Caco-2 (cell line): ENCODE measurements at regions not wholly inside any gene's neighbourhood (a gene's known extent, or its start where the extent isn't known, plus 50 kb on each side); places are given as distances from the start of the nearest gene placed in this dataset.

ENCODE experiments used
- BruUV-seq: library from RNA; stranded (reverse); fragments of 400-500 nt; replicated peaks from 2 replicates; lab custom pipeline; 2021; lab: Mats Ljungman, UMichigan
- CTCF ChIA-PET: fragments of 300-600 bp; sonication (Branson Sonifier 250); formaldehyde crosslinking; loops from one replicate; lab custom pipeline; 2022; ENCODE audit warnings: antibody characterized with exemption; lab: Charles Lee
- POLR2A ChIA-PET: fragments of 300-600 bp; sonication (Branson Sonifier 250); formaldehyde crosslinking; loops from one replicate; lab custom pipeline; 2022; ENCODE audit warnings: antibody characterized with exemption; lab: Charles Lee
- DNase-seq, 2 experiments: peaks; one replicate each; pipeline versions ENCODE4 v3.0.0 to v3.0.0-alpha.2; 2020 to 2022
- H3K27me3 ChIP-seq: replicated peaks from 2 replicates; pipeline ENCODE4 v1.6.0; 2011; ENCODE audit warnings: low read length; ENCODE audit not compliant: control insufficient read depth, insufficient read depth
- H3K36me3 ChIP-seq: 2 replicates; pipeline ENCODE4 v1.5.1; 2011; ENCODE audit warnings: low read length; ENCODE audit not compliant: control insufficient read depth, insufficient read depth
- H3K4me1 ChIP-seq: fragments of 250-450 bp; sonication (Bioruptor Pico); 2 replicates; pipeline ENCODE4 v1.5.1; 2020; ENCODE audit warnings: mild to moderate bottlenecking
- H3K4me3 ChIP-seq: 2 replicates; pipeline ENCODE4 v1.5.1; 2011; ENCODE audit warnings: low read depth, mild to moderate bottlenecking, control low read depth, low read length
- H3K9me3 ChIP-seq: fragments of 250-450 bp; sonication (Bioruptor Pico); 2 replicates; pipeline ENCODE4 v1.5.1; 2020; ENCODE audit warnings: mild to moderate bottlenecking, moderate library complexity
- H3K27ac Mint-ChIP-seq: one replicate; pipeline ENCODE4 v1.8.0; 2022; ENCODE audit warnings: mixed read lengths; ENCODE audit not compliant: unreplicated experiment
- H3K27me3 Mint-ChIP-seq: one replicate; pipeline ENCODE4 v1.8.0; 2022; ENCODE audit warnings: mixed read lengths; ENCODE audit not compliant: insufficient read depth, unreplicated experiment
- H3K36me3 Mint-ChIP-seq: one replicate; pipeline ENCODE4 v1.8.0; 2022; ENCODE audit warnings: mild to moderate bottlenecking, mixed read lengths; ENCODE audit not compliant: insufficient read depth, unreplicated experiment
- H3K4me1 Mint-ChIP-seq: one replicate; pipeline ENCODE4 v1.8.0; 2022; ENCODE audit warnings: low read depth, mixed read lengths; ENCODE audit not compliant: unreplicated experiment
- H3K4me3 Mint-ChIP-seq: one replicate; pipeline ENCODE4 v1.8.0; 2022; ENCODE audit warnings: mild to moderate bottlenecking, moderate library complexity, mixed read lengths; ENCODE audit not compliant: unreplicated experiment
- H3K9me3 Mint-ChIP-seq: one replicate; pipeline ENCODE4 v1.8.0; 2022; ENCODE audit warnings: mixed read lengths; ENCODE audit not compliant: unreplicated experiment
- intact Hi-C: fragments of 100-400 bp; cut with micrococcal nuclease; formaldehyde crosslinking; loops from one replicate; pipeline ENCODE4 v1.10.0; 2022; ENCODE audit not compliant: unreplicated experiment
- TF ChIP-seq, protein P1 (sequence below), 2 experiments: fragments of 200-600 bp in 1 of 2; IDR thresholded peaks; 1 replicate in 1 of 2; 2 replicates in 1 of 2; pipeline versions ENCODE4 v1.5.1 to v1.8.0; 2011 to 2022; ENCODE audit warnings: antibody characterized with exemption in 1 of 2, control low read depth in 1 of 2, inconsistent platforms in 1 of 2, low read depth in 1 of 2, low read length in 1 of 2, mild to moderate bottlenecking in 1 of 2, moderate library complexity in 1 of 2; ENCODE audit not compliant: insufficient read depth in 1 of 2, severe bottlenecking in 1 of 2, unreplicated experiment in 1 of 2

GRCh38 chr20:40813029-40813431 is 124.0 kb upstream of the MAFB start:
- Histone ChIP-seq H3K4me1 (no peaks in the 10 kb centered on the region), H3K4me3 (no peak overlapping the region), H3K9me3 (no peaks in the 10 kb centered on the region), H3K27me3 (peaks cover 8% of the 10 kb centered on the region), H3K36me3 (no peaks in the 10 kb centered on the region)
- Mint-ChIP-seq H3K27ac (no peak overlapping the region), H3K27me3 (peaks cover 36% of the 10 kb centered on the region), H3K4me1 (no peaks in the 10 kb centered on the region), H3K4me3 (no peak overlapping the region), H3K36me3 (no peaks in the 10 kb centered on the region), H3K9me3 (no peaks in the 10 kb centered on the region)
- CTCF ChIA-PET, result interaction anchor here (0.8 to 1.8 kb wide), 2 partner anchors 15 to 106 kb away, joined by 3 to 8 read pairs; no protein-coding TSS in a partner anchor
- BruUV-seq, result no TSS peak
- POLR2A ChIA-PET, result no interaction called here
- TF ChIP-seq, protein P1, sequence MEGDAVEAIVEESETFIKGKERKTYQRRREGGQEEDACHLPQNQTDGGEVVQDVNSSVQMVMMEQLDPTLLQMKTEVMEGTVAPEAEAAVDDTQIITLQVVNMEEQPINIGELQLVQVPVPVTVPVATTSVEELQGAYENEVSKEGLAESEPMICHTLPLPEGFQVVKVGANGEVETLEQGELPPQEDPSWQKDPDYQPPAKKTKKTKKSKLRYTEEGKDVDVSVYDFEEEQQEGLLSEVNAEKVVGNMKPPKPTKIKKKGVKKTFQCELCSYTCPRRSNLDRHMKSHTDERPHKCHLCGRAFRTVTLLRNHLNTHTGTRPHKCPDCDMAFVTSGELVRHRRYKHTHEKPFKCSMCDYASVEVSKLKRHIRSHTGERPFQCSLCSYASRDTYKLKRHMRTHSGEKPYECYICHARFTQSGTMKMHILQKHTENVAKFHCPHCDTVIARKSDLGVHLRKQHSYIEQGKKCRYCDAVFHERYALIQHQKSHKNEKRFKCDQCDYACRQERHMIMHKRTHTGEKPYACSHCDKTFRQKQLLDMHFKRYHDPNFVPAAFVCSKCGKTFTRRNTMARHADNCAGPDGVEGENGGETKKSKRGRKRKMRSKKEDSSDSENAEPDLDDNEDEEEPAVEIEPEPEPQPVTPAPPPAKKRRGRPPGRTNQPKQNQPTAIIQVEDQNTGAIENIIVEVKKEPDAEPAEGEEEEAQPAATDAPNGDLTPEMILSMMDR (IDR thresholded peaks at IDR 0.05; ENCODE audit: insufficient read depth in 1 of 2, low read depth in 1 of 2, low read length in 1 of 2, severe bottlenecking in 1 of 2, unreplicated experiment in 1 of 2), result no peak
- intact Hi-C loops, result loop anchor here (5.0 kb wide), 1 partner anchor 134 kb away; no protein-coding TSS in a partner anchor
- no peak for DNase-seq

DNA sequence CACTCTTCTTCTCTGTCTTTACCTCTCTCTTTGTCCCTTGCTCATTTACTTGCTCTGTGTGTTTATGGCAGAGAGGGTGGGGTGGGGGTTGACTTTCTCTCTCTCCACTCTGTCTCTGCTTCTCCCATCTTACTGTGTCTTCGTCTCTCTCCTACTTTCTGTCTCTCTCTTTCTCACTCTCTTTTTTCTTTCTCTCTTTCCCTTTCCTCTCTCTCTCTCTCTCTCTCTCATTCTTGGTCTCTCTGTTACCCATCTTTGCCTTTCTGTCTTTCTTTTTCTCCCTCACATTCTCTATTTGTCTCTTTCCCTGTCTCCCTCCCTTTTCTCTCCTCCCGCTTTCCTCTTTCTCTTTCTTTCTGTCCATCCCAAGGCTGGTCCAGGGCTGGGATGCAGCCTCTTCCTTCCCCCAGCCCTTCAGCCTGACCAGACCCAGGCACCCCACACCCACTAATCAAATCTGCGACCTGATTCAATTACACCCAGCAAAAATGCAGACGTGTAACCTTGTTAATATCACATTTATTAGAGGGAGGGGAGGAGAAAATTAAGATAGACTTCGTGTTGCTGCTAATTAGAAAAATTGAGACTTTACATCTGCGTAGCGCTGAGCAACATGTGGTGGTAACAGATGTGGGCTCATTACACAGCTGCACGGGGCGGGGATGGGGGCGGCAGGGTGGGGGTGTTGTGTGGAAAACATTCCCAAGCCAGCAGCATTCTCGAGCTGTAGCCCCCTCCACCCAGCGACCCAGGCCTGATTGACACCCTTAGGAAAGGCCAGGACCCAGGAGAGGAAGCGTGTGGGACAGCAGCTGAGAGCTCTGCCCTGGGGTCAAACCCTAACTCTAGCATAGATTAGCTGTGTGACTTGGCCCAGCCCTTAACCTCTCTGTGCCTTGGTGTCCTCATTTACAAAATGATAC is 124.9 kb upstream of the MAFB start:
- H3K9me3 Mint-ChIP-seq, result no peaks in the 10 kb centered on the region
- H3K27me3 Mint-ChIP-seq, result peaks cover 36% of the 10 kb centered on the region
- H3K36me3 ChIP-seq, result no peaks in the 10 kb centered on the region
- H3K4me1 ChIP-seq, result no peaks in the 10 kb centered on the region
- intact Hi-C loops, result loop anchor here (5.0 kb wide), 1 partner anchor 133 kb away; no protein-coding TSS in a partner anchor
- H3K4me1 Mint-ChIP-seq, result no peaks in the 10 kb centered on the region
- no peak overlapping the region for H3K27ac Mint-ChIP-seq
- H3K4me3 ChIP-seq, result no peak overlapping the region
- TF ChIP-seq, protein P1 (IDR thresholded peaks at IDR 0.05; ENCODE audit: insufficient read depth in 1 of 2, low read depth in 1 of 2, low read length in 1 of 2, severe bottlenecking in 1 of 2, unreplicated experiment in 1 of 2), result no peak
- no peak overlapping the region for H3K4me3 Mint-ChIP-seq
- no peaks in the 10 kb centered on the region for H3K36me3 Mint-ChIP-seq
- H3K27me3 ChIP-seq, result peaks cover 5% of the 10 kb centered on the region
- CTCF ChIA-PET, result no interaction called here
- BruUV-seq, result no TSS peak
- no peak for DNase-seq
- POLR2A ChIA-PET, result no interaction called here
- H3K9me3 ChIP-seq, result no peaks in the 10 kb centered on the region

GRCh38 chr20:40814631-40814960 is 125.6 kb upstream of the MAFB start:
- H3K27me3 ChIP-seq, result peaks cover 3% of the 10 kb centered on the region; the same call in 1 of the 2 replicates
- Mint-ChIP-seq H3K4me3 (no peak overlapping the region), H3K27ac (no peak overlapping the region), H3K4me1 (no peaks in the 10 kb centered on the region), H3K9me3 (no peaks in the 10 kb centered on the region), H3K36me3 (no peaks in the 10 kb centered on the region), H3K27me3 (peaks cover 36% of the 10 kb centered on the region)
- TF ChIP-seq, protein P1 (IDR thresholded peaks at IDR 0.05; ENCODE audit: insufficient read depth in 1 of 2, low read depth in 1 of 2, low read length in 1 of 2, severe bottlenecking in 1 of 2, unreplicated experiment in 1 of 2), result no peak
- no peaks in the 10 kb centered on the region for H3K9me3 ChIP-seq
- intact Hi-C loops, result loop anchor here (5.0 kb wide), 1 partner anchor 133 kb away; no protein-coding TSS in a partner anchor
- H3K4me1 ChIP-seq, result no peaks in the 10 kb centered on the region
- CTCF ChIA-PET, result no interaction called here
- BruUV-seq, result no TSS peak
- POLR2A ChIA-PET, result no interaction called here
- no peaks in the 10 kb centered on the region for H3K36me3 ChIP-seq
- DNase-seq, result no peak
- H3K4me3 ChIP-seq, result no peak overlapping the region
